Ovary (tissue), 7 donors: ENCODE measurements at regions not wholly inside any gene's neighbourhood (a gene's known extent, or its start where the extent isn't known, plus 50 kb on each side); places are given as distances from the start of the nearest gene placed in this dataset.

Source experiments
- DNase-seq, 5 donors: peaks; one replicate each; pipeline ENCODE4 v3.0.0-alpha.2; 2019 to 2020
- H3K27ac ChIP-seq, 2 donors: fragments of 200-600 bp; one replicate each; pipeline versions ENCODE4 v1.5.1 to v1.8.0; 2019 to 2022
- H3K27me3 ChIP-seq: fragments of 200-600 bp; one replicate; pipeline ENCODE4 v1.8.0; 2022
- H3K36me3 ChIP-seq: fragments of 200-600 bp; sonication (generic); one replicate; pipeline ENCODE4 v1.5.1; 2019
- H3K4me1 ChIP-seq: one replicate; pipeline ENCODE4 v1.8.1; 2013; ENCODE audit warnings: mild to moderate bottlenecking, moderate library complexity; ENCODE audit not compliant: insufficient read depth
- H3K4me3 ChIP-seq: fragments of 200-600 bp; sonication (generic); one replicate; pipeline ENCODE4 v1.5.1; 2017
- H3K9me3 ChIP-seq, 2 donors: fragments of 200-600 bp in 1 of 2; sonication (generic) in 1 of 2; one replicate each; pipeline versions ENCODE4 v1.5.1 to v1.8.1; 2013 to 2019; ENCODE audit warnings: mild to moderate bottlenecking in 1 of 2, moderate library complexity in 1 of 2
- CTCF ChIP-seq, 3 donors: fragments of 450-650 bp in 2 of 3; fragments of 200-600 bp in 1 of 3; IDR thresholded peaks; one replicate each; pipeline versions ENCODE4 v1.5.1 to v1.8.0; 2016 to 2022; ENCODE audit warnings: antibody characterized with exemption in 3 of 3, mild to moderate bottlenecking in 1 of 3
- EP300 ChIP-seq: sonication (generic); formaldehyde crosslinking; IDR thresholded peaks from one replicate; pipeline ENCODE4 v1.6.1; 2017; ENCODE audit warnings: antibody characterized with exemption
- POLR2A ChIP-seq: fragments of 450-650 bp; IDR thresholded peaks from one replicate; pipeline ENCODE4 v1.6.1; 2017; ENCODE audit warnings: antibody characterized with exemption, mild to moderate bottlenecking, moderate library complexity
- WGBS, 3 donors: extraction: QIAGEN DNeasy Blood & Tissue Kit in 1 of 3; methylation state at CpG; one replicate each; pipeline versions ENCODE4 v1.1.5 to v1.1.7; 2013 to 2017; 5-methylcytosine and 5-hydroxymethylcytosine counted together
- intact Hi-C, 4 donors: fragments of 100-400 bp; cut with DNase I; formaldehyde crosslinking; loops; one replicate each; pipeline versions ENCODE4 v1.11.0 to v1.15.1; 2022 to 2023
- donor health status: DM: no; HTN: no; CAD: no; lungs with moderate emphysema.
- donor health status: DM: no; HTN: no; CAD: no.
- donor health status: Bipolar disorder and iron deficiency.
- donor health status: DM: no; HTN: no; CAD: no.
- donor health status: DM: yes; HTN: yes; CAD: no.

- Histone ChIP-seq H3K4me3 (no peak overlapping the region), H3K4me1 (no peaks in the 10 kb centered on the region), H3K27me3 (no peaks in the 10 kb centered on the region), H3K9me3 (no peaks in the 10 kb centered on the region), H3K36me3 (no peaks in the 10 kb centered on the region), H3K27ac (no peak overlapping the region)
- TF ChIP-seq POLR2A: no peak
- TF ChIP-seq CTCF (IDR thresholded peaks at IDR 0.05): no peak
- no peak for TF ChIP-seq EP300
- 46 to 76% (median 68%) methylated on average over 2 of the region's 2 CpGs for WGBS, 3 donors
- no peak for DNase-seq
- intact Hi-C loops: no loop called here
Measured at GRCh38 chr6:141028791-141029280, 1103.9 kb upstream of the GJE1 start.

- no peak overlapping the region for H3K27ac ChIP-seq
- no peak overlapping the region for H3K4me3 ChIP-seq
- H3K27me3 ChIP-seq: no peaks in the 10 kb centered on the region
- TF ChIP-seq EP300: no peak
- no peak for TF ChIP-seq POLR2A
- no peak for TF ChIP-seq CTCF (IDR thresholded peaks at IDR 0.05)
- no peaks in the 10 kb centered on the region for H3K36me3 ChIP-seq
- intact Hi-C loops: no loop called here
- WGBS, 3 donors: 97 to 100% (median 98%) methylated on average over 1 of the region's 1 CpG
- no peak for DNase-seq
- H3K4me1 ChIP-seq: no peaks in the 10 kb centered on the region
- no peaks in the 10 kb centered on the region for H3K9me3 ChIP-seq
Measured at GRCh38 chr6:141026504-141026903, 1106.2 kb upstream of the GJE1 start.

GRCh38 chr6:141024526-141024925 is 1108.2 kb upstream of the GJE1 start:
- intact Hi-C loops: no loop called here
- Histone ChIP-seq H3K27me3 (no peaks in the 10 kb centered on the region), H3K4me3 (no peak overlapping the region), H3K36me3 (no peaks in the 10 kb centered on the region), H3K27ac (no peak overlapping the region), H3K9me3 (no peaks in the 10 kb centered on the region), H3K4me1 (no peaks in the 10 kb centered on the region)
- no peak for DNase-seq
- 89 to 90% (median 90%) methylated on average over 2 of the region's 2 CpGs for WGBS, 3 donors
- TF ChIP-seq POLR2A: no peak
- no peak for TF ChIP-seq EP300
- TF ChIP-seq CTCF (IDR thresholded peaks at IDR 0.05): no peak

DNA sequence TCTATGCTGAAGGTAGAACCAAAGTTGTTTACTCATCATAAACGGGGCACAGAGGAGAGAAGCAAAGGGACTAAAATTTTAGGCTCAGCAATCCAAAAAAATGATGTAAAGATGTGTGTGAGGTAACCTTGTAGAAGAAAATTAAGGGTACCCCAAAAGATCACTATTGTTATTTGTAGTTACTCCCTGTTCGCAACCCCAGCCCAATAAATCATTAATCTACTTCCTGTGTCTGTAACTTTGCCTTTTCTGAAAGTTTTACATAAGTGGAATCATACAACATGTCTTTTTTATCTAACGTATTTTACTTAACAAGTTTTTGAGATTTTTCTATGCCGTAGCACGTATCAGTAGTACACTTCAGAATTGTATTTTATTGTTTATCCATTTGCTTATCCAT is 1114.8 kb upstream of the GJE1 start:
- 90 to 94% (median 94%) methylated on average over 5 of the region's 5 CpGs for WGBS, 3 donors
- Histone ChIP-seq H3K4me3 (no peak overlapping the region), H3K36me3 (no peaks in the 10 kb centered on the region), H3K9me3 (no peaks in the 10 kb centered on the region), H3K27ac (no peak overlapping the region), H3K27me3 (no peaks in the 10 kb centered on the region), H3K4me1 (no peaks in the 10 kb centered on the region)
- TF ChIP-seq EP300 (no peak), CTCF (IDR thresholded peaks at IDR 0.05) (no peak), POLR2A (no peak)
- intact Hi-C loops: no loop called here
- DNase-seq: no peak
